Loucy (cell line): ENCODE measurements at regions not wholly inside any gene's neighbourhood (a gene's known extent, or its start where the extent isn't known, plus 50 kb on each side); places are given as distances from the start of the nearest gene placed in this dataset.

Experiments
- CTCF ChIP-seq: fragments of 200-600 bp; sonication (generic); conservative IDR thresholded peaks from 2 replicates; pipeline ENCODE4 v1.5.1; 2014; ENCODE audit warnings: mild to moderate bottlenecking, antibody characterized with exemption, low read length
- EZH2phosphoT487 ChIP-seq: fragments of 200-600 bp; IDR thresholded peaks from 2 replicates; pipeline ENCODE4 v1.6.1; 2018; ENCODE audit warnings: antibody characterized with exemption, mild to moderate bottlenecking, moderate library complexity, borderline replicate concordance

GRCh38 chr18:45340884-45341283 is 274.4 kb upstream of the SLC14A2 start:
- TF ChIP-seq CTCF = no peak
- TF ChIP-seq EZH2phosphoT487 = no peak
